Esophagus muscularis mucosa (tissue), 4 donors: ENCODE measurements at regions not wholly inside any gene's neighbourhood (a gene's known extent, or its start where the extent isn't known, plus 50 kb on each side); places are given as distances from the start of the nearest gene placed in this dataset.

Experiments
- DNase-seq: peaks from one replicate; pipeline ENCODE4 v3.0.0-alpha.2; 2017; ENCODE audit errors: extremely low spot score
- H3K27ac ChIP-seq, 4 donors: fragments of 200-600 bp; sonication (generic); replicated peaks in 1 of 4; 1 replicate in 3 of 4; 2 replicates in 1 of 4; pipeline ENCODE4 v1.5.1; 2016 to 2019; ENCODE audit warnings: mild to moderate bottlenecking in 1 of 4
- H3K27me3 ChIP-seq, 4 donors: fragments of 200-600 bp; sonication (generic); one replicate each; pipeline versions ENCODE4 v1.5.1 to v1.6.0; 2016 to 2019
- H3K36me3 ChIP-seq, 4 donors: fragments of 200-600 bp; sonication (generic); one replicate each; pipeline ENCODE4 v1.5.1; 2016 to 2019
- H3K4me1 ChIP-seq, 4 donors: fragments of 200-600 bp; sonication (generic); one replicate each; pipeline ENCODE4 v1.5.1; 2016 to 2019
- H3K4me3 ChIP-seq, 4 donors: fragments of 200-600 bp; sonication (generic); 1 replicate in 2 of 4; 2 replicates in 2 of 4; pipeline ENCODE4 v1.5.1; 2016 to 2019; ENCODE audit warnings: mild to moderate bottlenecking in 4 of 4, moderate library complexity in 1 of 4
- H3K9me3 ChIP-seq, 4 donors: fragments of 200-600 bp; sonication (generic); 1 replicate in 3 of 4; 2 replicates in 1 of 4; pipeline ENCODE4 v1.5.1; 2016 to 2019
- EP300 ChIP-seq: sonication (generic); formaldehyde crosslinking; IDR thresholded peaks from one replicate; pipeline ENCODE4 v1.6.1; 2017; ENCODE audit warnings: antibody characterized with exemption
- POLR2A ChIP-seq: fragments of 450-650 bp; IDR thresholded peaks from one replicate; pipeline ENCODE4 v1.6.1; 2017; ENCODE audit warnings: antibody characterized with exemption, moderate library complexity, mild to moderate bottlenecking, low read depth
- POLR2AphosphoS5 ChIP-seq, 2 donors: sonication (generic); formaldehyde crosslinking; IDR thresholded peaks; one replicate each; pipeline ENCODE4 v1.6.1; 2017; ENCODE audit warnings: antibody characterized with exemption in 2 of 2
- WGBS: methylation state at CpG from one replicate; pipeline ENCODE4 v1.1.5; 2018; 5-methylcytosine and 5-hydroxymethylcytosine counted together
- intact Hi-C: fragments of 100-400 bp; cut with DNase I; formaldehyde crosslinking; loops from one replicate; pipeline ENCODE4 v1.15.1; 2023
- TF ChIP-seq, protein P1 (sequence below), 3 experiments: fragments of 200-600 bp in 2 of 3; fragments of 450-650 bp in 1 of 3; sonication (generic) in 2 of 3; IDR thresholded peaks; one replicate each; pipeline ENCODE4 v1.5.1; 2017 to 2019; ENCODE audit warnings: antibody characterized with exemption in 3 of 3, mild to moderate bottlenecking in 2 of 3, moderate library complexity in 1 of 3

DNA sequence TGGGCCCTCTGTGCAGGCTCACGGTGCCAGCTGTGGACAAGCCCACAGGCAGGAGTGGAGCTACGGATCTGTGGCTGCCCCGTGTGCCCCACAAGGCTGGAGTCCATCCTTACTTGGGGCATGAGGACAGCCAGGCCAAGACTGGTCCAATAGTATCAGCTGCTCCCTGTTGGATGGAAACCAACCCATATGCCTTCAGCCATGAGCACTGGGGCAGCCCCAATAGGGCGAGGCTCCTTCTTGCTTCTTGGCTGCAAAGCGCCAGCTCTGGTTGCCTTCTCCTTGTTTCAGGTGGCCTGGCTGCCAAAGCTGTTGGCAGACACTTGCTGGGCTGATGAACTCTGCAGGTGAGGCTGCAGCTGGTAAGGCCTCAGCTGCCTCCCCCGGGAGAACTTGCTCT, 188.0 kb downstream of the ENGASE start:
- Histone ChIP-seq H3K36me3 (no peaks in the 10 kb centered on the region), H3K27ac (no peak overlapping the region), H3K27me3 (peaks cover 0 to 45% (median 0%) of the 10 kb centered on the region in 4 donors), H3K4me3 (no peak overlapping the region), H3K4me1 (no peaks in the 10 kb centered on the region), H3K9me3 (no peaks in the 10 kb centered on the region)
- WGBS: 91% methylated on average over 4 of the region's 6 CpGs
- intact Hi-C loops: no loop called here
- TF ChIP-seq EP300: no peak
- TF ChIP-seq, protein P1, sequence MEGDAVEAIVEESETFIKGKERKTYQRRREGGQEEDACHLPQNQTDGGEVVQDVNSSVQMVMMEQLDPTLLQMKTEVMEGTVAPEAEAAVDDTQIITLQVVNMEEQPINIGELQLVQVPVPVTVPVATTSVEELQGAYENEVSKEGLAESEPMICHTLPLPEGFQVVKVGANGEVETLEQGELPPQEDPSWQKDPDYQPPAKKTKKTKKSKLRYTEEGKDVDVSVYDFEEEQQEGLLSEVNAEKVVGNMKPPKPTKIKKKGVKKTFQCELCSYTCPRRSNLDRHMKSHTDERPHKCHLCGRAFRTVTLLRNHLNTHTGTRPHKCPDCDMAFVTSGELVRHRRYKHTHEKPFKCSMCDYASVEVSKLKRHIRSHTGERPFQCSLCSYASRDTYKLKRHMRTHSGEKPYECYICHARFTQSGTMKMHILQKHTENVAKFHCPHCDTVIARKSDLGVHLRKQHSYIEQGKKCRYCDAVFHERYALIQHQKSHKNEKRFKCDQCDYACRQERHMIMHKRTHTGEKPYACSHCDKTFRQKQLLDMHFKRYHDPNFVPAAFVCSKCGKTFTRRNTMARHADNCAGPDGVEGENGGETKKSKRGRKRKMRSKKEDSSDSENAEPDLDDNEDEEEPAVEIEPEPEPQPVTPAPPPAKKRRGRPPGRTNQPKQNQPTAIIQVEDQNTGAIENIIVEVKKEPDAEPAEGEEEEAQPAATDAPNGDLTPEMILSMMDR (IDR thresholded peaks at IDR 0.05): no peak
- TF ChIP-seq POLR2A: no peak
- no peak for TF ChIP-seq POLR2AphosphoS5 (IDR thresholded peaks at IDR 0.05)
- no peak for DNase-seq

DNA sequence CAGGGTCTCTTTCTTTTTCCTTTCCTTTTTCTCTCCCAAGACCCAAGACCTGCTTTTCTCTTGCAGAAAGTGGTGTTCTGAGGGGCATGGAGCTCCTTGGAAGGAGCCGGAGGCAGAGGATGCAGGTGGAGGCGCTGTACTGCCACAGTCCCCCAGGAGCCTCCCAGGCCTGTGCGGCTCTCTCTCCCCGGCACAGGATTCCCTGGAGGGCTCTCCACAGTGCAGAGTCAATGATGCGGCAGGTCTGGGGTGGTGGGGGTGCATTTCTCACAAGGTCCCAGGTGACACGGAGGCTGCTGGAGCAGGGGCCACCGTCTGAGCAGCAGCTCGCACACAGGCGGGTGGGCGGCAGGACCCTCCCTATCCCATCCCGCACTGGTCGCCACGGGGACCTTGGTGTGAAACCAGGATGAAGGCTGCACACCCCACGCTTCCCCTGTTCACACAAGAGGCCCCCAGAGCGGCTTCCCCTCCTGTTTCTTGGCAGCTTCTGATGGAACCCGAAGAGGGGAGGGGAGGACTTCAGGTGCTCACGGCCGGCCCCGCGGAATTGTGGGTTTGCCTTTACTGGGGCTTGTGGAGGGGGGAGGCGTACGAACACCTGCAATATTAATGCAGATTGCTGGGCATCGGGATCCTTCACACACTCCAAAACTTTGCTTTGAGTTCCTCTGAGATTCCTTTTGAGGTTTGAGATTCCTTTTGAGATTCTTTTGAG, 186.9 kb downstream of the ENGASE start:
- Histone ChIP-seq H3K4me3 (no peak overlapping the region), H3K4me1 (no peaks in the 10 kb centered on the region), H3K36me3 (no peaks in the 10 kb centered on the region), H3K9me3 (no peaks in the 10 kb centered on the region), H3K27me3 (peaks cover 0 to 47% (median 0%) of the 10 kb centered on the region in 4 donors), H3K27ac (no peak overlapping the region)
- DNase-seq: no peak
- intact Hi-C loops: no loop called here
- TF ChIP-seq POLR2A (no peak), EP300 (no peak), POLR2AphosphoS5 (IDR thresholded peaks at IDR 0.05) (no peak)
- TF ChIP-seq, protein P1 (IDR thresholded peaks at IDR 0.05): no peak
- whole genome bisulfite sequencing: 59% methylated on average over 13 of the region's 23 CpGs

DNA sequence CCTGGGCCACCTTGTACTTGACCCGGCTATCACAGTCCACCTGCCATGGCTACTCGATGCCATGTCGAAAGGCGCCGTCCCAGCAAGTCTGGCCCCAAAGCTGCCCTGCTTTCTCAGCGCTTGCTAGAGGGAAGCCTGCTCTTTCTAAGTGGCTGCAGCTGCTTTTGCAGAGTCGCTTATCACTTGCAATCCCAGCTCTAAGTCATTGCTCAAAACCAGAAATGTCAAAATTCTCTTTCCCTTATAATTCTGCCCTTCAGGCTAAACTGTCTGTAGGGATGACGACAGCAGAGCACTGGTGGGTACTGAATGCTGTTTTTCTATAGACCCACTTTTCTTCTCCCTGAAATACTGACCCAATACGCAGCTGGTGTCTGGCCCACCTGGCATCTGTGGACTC, 184.2 kb downstream of the ENGASE start:
- no peak for DNase-seq
- no peak for TF ChIP-seq POLR2A
- TF ChIP-seq, protein P1 (IDR thresholded peaks at IDR 0.05): no peak
- TF ChIP-seq EP300: no peak
- no peak for TF ChIP-seq POLR2AphosphoS5 (IDR thresholded peaks at IDR 0.05)
- Histone ChIP-seq H3K27me3 (peaks cover 0 to 71% (median 0%) of the 10 kb centered on the region in 4 donors), H3K27ac (no peak overlapping the region), H3K9me3 (no peaks in the 10 kb centered on the region), H3K4me1 (no peaks in the 10 kb centered on the region), H3K36me3 (no peaks in the 10 kb centered on the region), H3K4me3 (no peak overlapping the region)
- intact Hi-C loops: no loop called here
- 73% methylated on average over 9 of the region's 9 CpGs for WGBS

DNA sequence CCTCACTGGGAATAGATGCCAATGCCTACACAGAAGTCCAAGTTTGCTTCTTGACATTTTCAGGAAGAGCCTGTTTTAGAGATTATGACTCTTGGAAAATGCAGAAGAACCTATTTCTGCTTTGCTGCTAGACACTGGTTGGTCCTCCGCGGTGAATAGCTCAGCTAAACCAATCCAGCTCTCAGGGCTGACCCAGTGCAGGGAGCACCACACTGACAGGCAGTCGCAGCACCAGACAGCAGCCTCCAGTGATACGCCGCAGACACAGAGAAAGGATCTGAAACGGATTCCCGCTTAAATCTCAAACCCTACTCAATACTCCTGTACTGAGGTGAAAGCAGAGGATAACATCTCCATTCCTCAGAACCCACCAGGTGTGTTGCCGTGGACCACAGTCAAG, 183.4 kb downstream of the ENGASE start:
- no peak overlapping the region for H3K27ac ChIP-seq
- H3K27me3 ChIP-seq: peaks cover 0 to 75% (median 0%) of the 10 kb centered on the region in 4 donors
- intact Hi-C loops: no loop called here
- H3K36me3 ChIP-seq: no peaks in the 10 kb centered on the region
- 82% methylated on average over 8 of the region's 8 CpGs for WGBS
- H3K4me1 ChIP-seq: no peaks in the 10 kb centered on the region
- H3K4me3 ChIP-seq: no peak overlapping the region
- no peak for TF ChIP-seq POLR2A
- no peak for TF ChIP-seq POLR2AphosphoS5 (IDR thresholded peaks at IDR 0.05)
- TF ChIP-seq, protein P1 (IDR thresholded peaks at IDR 0.05): no peak
- no peak for TF ChIP-seq EP300
- DNase-seq: no peak
- H3K9me3 ChIP-seq: no peaks in the 10 kb centered on the region
